IPS-11a (cell line): ENCODE measurements at regions not wholly inside any gene's neighbourhood (a gene's known extent, or its start where the extent isn't known, plus 50 kb on each side); places are given as distances from the start of the nearest gene placed in this dataset.

Source experiments
- H3K4me3 ChIP-seq: one replicate; pipeline ENCODE4 v1.5.1; 2013; ENCODE audit warnings: low read depth, low read length, control low read depth

GRCh38 chr14:41409806-41410205 lies 196.9 kb upstream of the LRFN5 start:
- no peak overlapping the region for H3K4me3 ChIP-seq

GRCh38 chr14:41404126-41404525 lies 202.6 kb upstream of the LRFN5 start:
- H3K4me3 ChIP-seq = no peak overlapping the region

DNA sequence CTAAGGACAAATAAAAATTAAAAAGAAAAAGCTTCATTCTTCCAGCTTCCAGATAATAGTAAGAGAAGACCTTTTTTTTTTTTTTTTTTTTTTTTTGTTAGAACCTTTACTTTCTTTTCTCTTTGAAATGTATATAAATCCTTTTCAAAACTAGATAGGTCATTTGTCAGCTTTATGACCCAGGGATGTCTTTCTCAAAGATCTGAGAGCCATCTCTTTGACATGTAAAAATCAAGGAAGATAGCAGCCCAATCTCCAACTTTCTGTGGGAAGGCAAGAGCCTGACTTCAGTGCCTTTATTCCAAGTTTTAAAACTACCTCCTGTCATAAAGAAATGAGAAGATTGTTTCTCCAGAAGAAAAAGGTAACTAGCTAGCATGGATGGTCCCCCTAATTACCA lies 203.3 kb upstream of the LRFN5 start:
- H3K4me3 ChIP-seq = no peak overlapping the region

- H3K4me3 ChIP-seq = no peak overlapping the region
These were observed 208.8 kb upstream of the LRFN5 start for GRCh38 chr14:41397926-41398325.

DNA sequence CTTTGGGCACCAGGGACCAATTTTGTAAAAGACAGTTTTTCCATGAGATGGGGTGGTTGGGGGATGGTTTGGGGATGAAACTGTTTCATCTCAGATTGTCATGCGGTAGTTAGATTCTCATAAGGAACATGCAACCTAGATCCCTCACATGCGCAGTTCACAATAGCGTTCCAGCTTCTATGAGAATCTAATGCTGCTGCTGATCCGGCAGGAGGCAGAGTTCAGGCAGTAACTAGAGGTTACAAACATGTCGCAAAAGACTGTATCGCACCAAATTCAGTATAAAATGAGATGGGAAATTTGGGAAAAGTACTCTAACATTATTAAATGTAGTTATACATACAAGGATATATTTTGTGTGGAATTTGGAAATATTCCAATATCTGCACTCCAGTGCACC lies 213.2 kb upstream of the LRFN5 start:
- H3K4me3 ChIP-seq = no peak overlapping the region

GRCh38 chr14:41392226-41392625 lies 214.4 kb upstream of the LRFN5 start:
- H3K4me3 ChIP-seq = no peak overlapping the region

GRCh38 chr14:41389355-41389754 lies 217.3 kb upstream of the LRFN5 start:
- no peak overlapping the region for H3K4me3 ChIP-seq

GRCh38 chr14:41385797-41386196 lies 220.9 kb upstream of the LRFN5 start:
- H3K4me3 ChIP-seq = no peak overlapping the region

- no peak overlapping the region for H3K4me3 ChIP-seq
These were observed 226.7 kb upstream of the LRFN5 start for GRCh38 chr14:41380017-41380416.

DNA sequence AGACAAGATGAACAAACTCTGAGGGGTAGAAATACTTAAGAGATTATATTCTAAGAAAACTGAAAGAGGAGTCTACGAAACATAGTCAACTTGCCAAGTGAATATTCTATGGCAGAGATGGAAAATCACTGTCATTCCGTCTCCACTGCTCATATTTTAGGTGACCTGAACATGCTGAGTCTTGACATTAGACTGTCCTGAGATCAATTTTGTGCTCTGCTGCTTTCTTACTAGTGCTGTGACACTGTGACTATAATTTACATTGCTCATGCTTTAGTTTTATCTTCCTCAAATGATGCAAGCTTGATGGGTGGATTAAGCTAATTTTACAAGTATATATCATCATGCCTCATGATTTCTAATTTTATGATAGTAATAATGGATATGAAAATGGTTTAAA lies 228.2 kb upstream of the LRFN5 start:
- no peak overlapping the region for H3K4me3 ChIP-seq

- H3K4me3 ChIP-seq = no peak overlapping the region
These were observed 228.7 kb upstream of the LRFN5 start for GRCh38 chr14:41377932-41378331.

- no peak overlapping the region for H3K4me3 ChIP-seq
These were observed 232.6 kb upstream of the LRFN5 start for GRCh38 chr14:41374092-41374491.

DNA sequence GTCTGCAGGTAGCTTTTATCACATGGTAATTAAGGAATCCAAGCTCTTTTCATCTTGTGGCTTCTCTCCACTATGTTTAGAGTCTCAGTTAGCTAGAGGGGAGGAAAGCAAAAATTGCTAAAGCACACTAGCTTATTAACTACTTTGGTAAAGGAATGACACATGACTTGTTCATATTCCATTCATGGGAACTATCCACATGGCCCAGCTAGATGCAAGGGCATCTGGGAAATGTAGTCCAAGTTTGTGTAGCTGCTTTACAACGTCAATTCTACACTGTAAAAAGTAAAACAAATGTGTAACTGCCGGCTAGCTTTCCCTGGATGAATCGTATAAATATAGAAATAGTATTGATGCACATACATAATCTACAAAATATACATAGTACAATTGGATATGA lies 244.5 kb upstream of the LRFN5 start:
- no peak overlapping the region for H3K4me3 ChIP-seq

DNA sequence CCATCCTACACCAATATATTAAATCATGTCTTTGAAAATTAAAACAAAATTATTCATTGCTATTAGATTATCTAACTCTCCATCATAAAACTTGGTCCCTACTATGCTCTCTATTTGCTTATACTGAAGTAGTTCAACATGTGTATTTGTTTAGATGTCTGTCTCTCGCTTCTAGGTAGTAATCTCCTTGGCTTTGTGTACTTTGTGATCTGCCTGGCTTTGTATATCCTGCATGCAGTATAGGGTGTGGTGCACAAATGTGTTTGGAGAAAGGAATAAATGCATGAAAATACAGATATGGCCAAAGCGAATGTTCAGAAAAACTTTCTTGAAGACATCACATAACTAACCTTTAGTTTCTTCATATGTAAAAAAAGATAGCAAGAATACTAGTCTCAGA lies 246.6 kb upstream of the LRFN5 start:
- no peak overlapping the region for H3K4me3 ChIP-seq

- no peak overlapping the region for H3K4me3 ChIP-seq
These were observed 250.8 kb upstream of the LRFN5 start for GRCh38 chr14:41355866-41356265.

DNA sequence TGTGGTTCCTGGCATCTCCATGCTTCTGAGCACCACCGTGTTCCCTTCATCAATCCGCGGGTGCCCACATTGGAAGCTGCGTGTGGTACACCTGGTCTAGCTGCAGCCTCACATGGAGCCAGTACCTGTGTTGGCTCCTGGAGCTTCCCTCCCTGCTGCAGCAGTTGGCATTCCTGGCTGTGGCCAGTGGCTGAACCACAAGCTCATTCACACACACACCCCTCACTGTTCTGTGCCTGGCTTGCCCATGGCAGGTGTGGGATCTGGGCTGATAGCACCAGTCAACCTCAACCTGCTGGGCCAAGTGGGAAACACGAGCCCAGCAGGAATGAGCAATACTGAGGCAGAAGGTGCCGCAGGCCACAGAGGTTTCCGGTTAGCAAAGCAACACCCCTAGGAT lies 256.2 kb upstream of the LRFN5 start:
- no peak overlapping the region for H3K4me3 ChIP-seq

GRCh38 chr14:41349289-41349910 lies 257.3 kb upstream of the LRFN5 start:
- H3K4me3 ChIP-seq = no peak overlapping the region

- no peak overlapping the region for H3K4me3 ChIP-seq
These were observed 262.8 kb upstream of the LRFN5 start for GRCh38 chr14:41343857-41344256.

GRCh38 chr14:41313196-41313595 lies 293.5 kb upstream of the LRFN5 start:
- H3K4me3 ChIP-seq = no peak overlapping the region

DNA sequence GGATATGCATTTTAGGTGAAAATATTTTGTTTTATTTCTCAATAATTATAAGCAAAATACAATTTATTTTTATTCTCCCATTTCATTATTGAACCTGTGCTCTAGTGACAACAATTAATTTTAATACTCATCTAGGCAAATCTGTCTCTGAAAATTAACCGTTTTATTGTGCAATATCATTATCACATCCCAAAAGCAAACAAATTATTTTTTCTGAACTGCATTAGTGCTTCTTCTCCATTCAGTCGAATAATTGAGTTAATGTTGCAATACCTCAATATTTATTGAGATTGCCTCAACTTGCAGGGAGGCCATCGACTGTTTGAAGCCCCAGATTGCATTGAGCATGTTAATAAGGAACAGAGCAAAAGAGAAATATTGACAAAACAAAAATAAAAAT lies 303.2 kb upstream of the LRFN5 start:
- no peak overlapping the region for H3K4me3 ChIP-seq

DNA sequence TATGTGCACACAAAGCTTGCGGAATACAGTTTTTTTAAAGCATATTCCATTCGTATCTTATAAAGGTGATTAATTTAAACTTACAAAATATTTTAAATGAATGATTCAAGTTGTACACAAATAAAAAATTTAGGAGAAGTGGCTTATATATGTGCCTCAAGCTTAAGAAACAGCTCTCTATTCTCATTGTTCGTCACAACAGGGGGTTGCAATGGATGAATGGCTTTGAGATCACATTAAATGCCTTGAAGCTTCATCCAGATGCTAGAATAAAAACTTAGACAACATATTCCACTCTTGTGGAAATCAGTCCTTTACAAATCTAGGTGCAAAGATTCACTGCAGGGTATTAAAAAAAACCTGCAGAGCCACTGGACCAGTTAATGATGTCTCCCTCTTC lies 303.9 kb upstream of the LRFN5 start:
- no peak overlapping the region for H3K4me3 ChIP-seq

DNA sequence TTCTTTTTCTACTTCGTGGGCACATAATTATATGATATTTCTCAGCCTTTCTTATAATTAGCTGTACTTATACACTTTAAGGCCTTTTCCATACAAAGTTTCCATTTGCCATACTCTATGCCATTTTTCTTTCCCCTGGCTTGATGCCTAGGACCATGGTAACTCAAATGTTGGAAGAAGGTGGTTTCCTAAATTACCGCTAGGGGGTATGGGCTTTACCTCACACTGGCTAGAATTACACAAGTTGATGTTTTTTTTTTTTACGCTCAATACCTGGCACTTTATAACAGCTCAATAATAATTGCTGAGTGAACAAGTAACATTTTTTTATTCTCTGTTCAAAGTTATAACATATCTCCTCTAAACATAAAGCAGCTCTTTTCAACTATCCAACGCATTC lies 306.8 kb upstream of the LRFN5 start:
- no peak overlapping the region for H3K4me3 ChIP-seq

- H3K4me3 ChIP-seq = no peak overlapping the region
These were observed 308.4 kb upstream of the LRFN5 start for GRCh38 chr14:41298328-41298690.
